ENCODE measurements at regions not wholly inside any gene's neighbourhood (a gene's known extent, or its start where the extent isn't known, plus 50 kb on each side); places are given as distances from the start of the nearest gene placed in this dataset.

DNA sequence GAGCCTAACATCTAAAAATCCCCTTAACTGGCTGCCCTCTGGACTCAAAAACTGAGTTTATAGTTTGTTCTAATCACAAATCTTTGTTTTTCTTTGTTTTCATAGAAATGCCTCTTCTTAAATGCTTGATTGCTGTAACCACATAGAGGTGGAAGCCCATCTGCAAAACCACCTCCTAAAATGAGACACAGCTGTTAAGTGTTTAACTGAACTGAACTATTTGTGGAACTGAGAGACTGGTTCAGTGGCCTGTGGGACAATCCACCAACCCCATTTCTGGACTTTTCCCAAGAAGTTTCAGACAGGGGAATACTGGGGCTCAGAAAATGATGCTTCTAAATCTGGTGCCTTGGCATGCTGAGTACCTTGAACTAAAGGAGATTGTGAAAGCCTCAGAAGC, 50.9 kb upstream of the TM9SF2 start:
- TF ChIP-seq, protein P1, sequence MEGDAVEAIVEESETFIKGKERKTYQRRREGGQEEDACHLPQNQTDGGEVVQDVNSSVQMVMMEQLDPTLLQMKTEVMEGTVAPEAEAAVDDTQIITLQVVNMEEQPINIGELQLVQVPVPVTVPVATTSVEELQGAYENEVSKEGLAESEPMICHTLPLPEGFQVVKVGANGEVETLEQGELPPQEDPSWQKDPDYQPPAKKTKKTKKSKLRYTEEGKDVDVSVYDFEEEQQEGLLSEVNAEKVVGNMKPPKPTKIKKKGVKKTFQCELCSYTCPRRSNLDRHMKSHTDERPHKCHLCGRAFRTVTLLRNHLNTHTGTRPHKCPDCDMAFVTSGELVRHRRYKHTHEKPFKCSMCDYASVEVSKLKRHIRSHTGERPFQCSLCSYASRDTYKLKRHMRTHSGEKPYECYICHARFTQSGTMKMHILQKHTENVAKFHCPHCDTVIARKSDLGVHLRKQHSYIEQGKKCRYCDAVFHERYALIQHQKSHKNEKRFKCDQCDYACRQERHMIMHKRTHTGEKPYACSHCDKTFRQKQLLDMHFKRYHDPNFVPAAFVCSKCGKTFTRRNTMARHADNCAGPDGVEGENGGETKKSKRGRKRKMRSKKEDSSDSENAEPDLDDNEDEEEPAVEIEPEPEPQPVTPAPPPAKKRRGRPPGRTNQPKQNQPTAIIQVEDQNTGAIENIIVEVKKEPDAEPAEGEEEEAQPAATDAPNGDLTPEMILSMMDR (IDR thresholded peaks at IDR 0.05): no peak
- TF ChIP-seq POLR2A (IDR thresholded peaks at IDR 0.05) (no peak), EP300 (IDR thresholded peaks at IDR 0.05) (no peak)
